GM18907 (cell line): ENCODE measurements at regions not wholly inside any gene's neighbourhood (a gene's known extent, or its start where the extent isn't known, plus 50 kb on each side); places are given as distances from the start of the nearest gene placed in this dataset.
A peak's percentile ranks its signal among the peaks of the same experiment; 100 is the strongest.
"Not testable (repeated sequence)": the region's sequence is repeated elsewhere in the genome, so short reads cannot be mapped to it uniquely, and the experiment has no call there.

Experiments
- ATAC-seq: cut with Tn5 transposase; IDR thresholded peaks from one replicate; pipeline ENCODE4 v1.9.1; 2021; ENCODE audit warnings: mild to moderate bottlenecking, moderate library complexity; ENCODE audit not compliant: unreplicated experiment

GRCh38 chrX:40945361-40945713, 139.9 kb upstream of the USP9X start:
- peak; percentile 59 for ATAC-seq

- ATAC-seq = no peak
Measured at GRCh38 chrX:40947276-40947675, 138.0 kb upstream of the USP9X start.

- ATAC-seq = no peak
Measured at GRCh38 chrX:40949071-40949470, 136.2 kb upstream of the USP9X start.

- no peak for ATAC-seq
Measured at GRCh38 chrX:40950546-40950945, 134.7 kb upstream of the USP9X start.

GRCh38 chrX:40951407-40951806, 133.8 kb upstream of the USP9X start:
- ATAC-seq = not testable (repeated sequence)

- ATAC-seq = peak; percentile 33
Measured at GRCh38 chrX:40952855-40953254, 132.4 kb upstream of the USP9X start.

- ATAC-seq = peak; percentile 80
Measured at GRCh38 chrX:40953369-40953768, 131.9 kb upstream of the USP9X start.

- no peak for ATAC-seq
Measured at GRCh38 chrX:40960041-40960440, 125.2 kb upstream of the USP9X start.

GRCh38 chrX:40962793-40963407, 122.3 kb upstream of the USP9X start:
- no peak for ATAC-seq

GRCh38 chrX:40964008-40964407, 121.2 kb upstream of the USP9X start:
- ATAC-seq = no peak

GRCh38 chrX:40964633-40965586, 120.3 kb upstream of the USP9X start:
- ATAC-seq = no peak

GRCh38 chrX:40966213-40966820, 118.9 kb upstream of the USP9X start:
- ATAC-seq = no peak

GRCh38 chrX:40968180-40968579, 117.1 kb upstream of the USP9X start:
- no peak for ATAC-seq

GRCh38 chrX:40971736-40972135, 113.5 kb upstream of the USP9X start:
- no peak for ATAC-seq

GRCh38 chrX:40973619-40974018, 111.6 kb upstream of the USP9X start:
- ATAC-seq = no peak

GRCh38 chrX:40975951-40976350, 109.3 kb upstream of the USP9X start:
- ATAC-seq = no peak

- no peak for ATAC-seq
Measured at GRCh38 chrX:40976981-40977380, 108.3 kb upstream of the USP9X start.

GRCh38 chrX:40984962-40985361, 100.3 kb upstream of the USP9X start:
- ATAC-seq = no peak

- no peak for ATAC-seq
Measured at GRCh38 chrX:40987413-40987812, 97.8 kb upstream of the USP9X start.

- ATAC-seq = no peak
Measured at GRCh38 chrX:40988100-40988499, 97.1 kb upstream of the USP9X start.

- ATAC-seq = not testable (repeated sequence)
Measured at GRCh38 chrX:40993395-40993794, 91.8 kb upstream of the USP9X start.
